ENCODE measurements at regions not wholly inside any gene's neighbourhood (a gene's known extent, or its start where the extent isn't known, plus 50 kb on each side); places are given as distances from the start of the nearest gene placed in this dataset.

DNA sequence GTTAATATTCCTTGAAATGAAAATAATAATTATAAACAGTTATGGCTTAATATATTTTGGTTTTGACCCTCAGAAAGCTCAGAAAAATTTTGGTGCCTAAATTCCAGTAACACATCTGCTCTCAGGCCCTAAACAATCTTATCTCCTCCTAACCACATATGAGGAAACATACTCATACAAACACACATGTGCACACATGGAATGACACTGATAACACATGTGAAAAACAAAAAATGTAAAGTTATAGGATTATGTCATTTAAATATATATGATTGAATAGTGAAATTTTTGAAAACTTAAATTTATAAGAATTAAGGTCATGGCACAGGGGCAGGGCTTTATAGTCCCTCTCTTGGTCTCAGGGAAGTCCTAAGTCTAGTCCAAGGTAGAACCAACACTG is 127.2 kb upstream of the TRPC7 start:
- peaks cover 12 to 13% of the 10 kb centered on the region in 2 donors for H3K9me3 Mint-ChIP-seq
- H3K4me3 Mint-ChIP-seq, result no peak overlapping the region
- H3K4me1 ChIP-seq (ENCODE audit: control insufficient read depth, insufficient read depth, low read length), result no peaks in the 10 kb centered on the region
- no peak overlapping the region for H3K4me3 ChIP-seq (ENCODE audit: low read length)
- no peaks in the 10 kb centered on the region for H3K9me3 ChIP-seq (ENCODE audit: control insufficient read depth, insufficient read depth, low read length)
- no peaks in the 10 kb centered on the region for H3K36me3 ChIP-seq (ENCODE audit: control insufficient read depth, insufficient read depth, low read length)
- peaks cover 8% of the 10 kb centered on the region for H3K36me3 Mint-ChIP-seq
- no peaks in the 10 kb centered on the region for H3K27me3 ChIP-seq (ENCODE audit: control insufficient read depth, insufficient read depth, low read length)
- H3K27ac ChIP-seq (ENCODE audit: low read length), result no peak overlapping the region
- DNase-seq, result no peak
- no peaks in the 10 kb centered on the region for H3K4me1 Mint-ChIP-seq
- no peak for TF ChIP-seq CTCF (IDR thresholded peaks at IDR 0.05)
- no peak overlapping the region for H3K27ac Mint-ChIP-seq
- no peaks in the 10 kb centered on the region for H3K27me3 Mint-ChIP-seq (ENCODE audit: low read depth in 2 of 2)
- intact Hi-C loops (cut with micrococcal nuclease), result no loop called here
- ATAC-seq, result no peak

DNA sequence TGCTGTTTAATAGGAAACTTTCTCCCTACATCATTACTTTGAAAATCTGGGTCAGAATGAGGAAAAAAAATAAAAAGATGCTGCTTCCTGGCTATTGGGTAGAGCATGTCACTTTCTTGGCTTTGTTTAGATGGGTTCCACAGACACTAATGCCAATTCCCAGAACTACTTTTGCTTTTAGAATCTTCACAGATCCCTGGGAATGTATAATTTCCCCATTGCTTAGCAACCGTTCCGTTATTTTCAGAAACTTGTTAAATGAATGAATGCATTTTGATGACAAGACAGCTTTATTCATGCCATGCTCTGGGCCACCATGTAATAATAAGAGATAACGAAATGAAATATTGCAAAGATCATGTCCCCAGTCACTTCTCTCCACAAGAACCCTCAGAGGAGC is 126.5 kb upstream of the TRPC7 start:
- H3K4me1 Mint-ChIP-seq, result no peaks in the 10 kb centered on the region
- H3K27ac Mint-ChIP-seq, result no peak overlapping the region
- Histone ChIP-seq H3K27ac (ENCODE audit: low read length) (no peak overlapping the region), H3K4me1 (ENCODE audit: control insufficient read depth, insufficient read depth, low read length) (no peaks in the 10 kb centered on the region), H3K9me3 (ENCODE audit: control insufficient read depth, insufficient read depth, low read length) (no peaks in the 10 kb centered on the region), H3K4me3 (ENCODE audit: low read length) (no peak overlapping the region), H3K36me3 (ENCODE audit: control insufficient read depth, insufficient read depth, low read length) (no peaks in the 10 kb centered on the region), H3K27me3 (ENCODE audit: control insufficient read depth, insufficient read depth, low read length) (no peaks in the 10 kb centered on the region)
- H3K9me3 Mint-ChIP-seq, result peaks cover 5 to 9% of the 10 kb centered on the region in 2 donors
- intact Hi-C loops (cut with micrococcal nuclease), result no loop called here
- H3K36me3 Mint-ChIP-seq, result peaks cover under 1% of the 10 kb centered on the region
- TF ChIP-seq CTCF (IDR thresholded peaks at IDR 0.05), result no peak
- ATAC-seq (no peak), DNase-seq (no peak)
- WGBS (ENCODE audit: insufficient coverage), result 81% methylated on average over 3 of the region's 3 CpGs
- no peak overlapping the region for H3K4me3 Mint-ChIP-seq
- no peaks in the 10 kb centered on the region for H3K27me3 Mint-ChIP-seq (ENCODE audit: low read depth in 2 of 2)

GRCh38 chr5:136484808-136485325 is 119.5 kb upstream of the TRPC7 start:
- H3K27ac Mint-ChIP-seq, result no peak overlapping the region

More at GRCh38 chr5:136484808-136485325, 119.5 kb upstream of the TRPC7 start:
- Mint-ChIP-seq H3K4me1 (no peaks in the 10 kb centered on the region), H3K27me3 (ENCODE audit: low read depth in 2 of 2) (no peaks in the 10 kb centered on the region), H3K4me3 (no peak overlapping the region), H3K9me3 (peaks cover 2 to 4% of the 10 kb centered on the region in 2 donors), H3K36me3 (no peaks in the 10 kb centered on the region)
- DNase-seq (no peak), ATAC-seq (no peak)
- H3K27me3 ChIP-seq (ENCODE audit: control insufficient read depth, insufficient read depth, low read length), result no peaks in the 10 kb centered on the region
- H3K36me3 ChIP-seq (ENCODE audit: control insufficient read depth, insufficient read depth, low read length), result no peaks in the 10 kb centered on the region
- H3K27ac ChIP-seq (ENCODE audit: low read length), result no peak overlapping the region
- H3K4me3 ChIP-seq (ENCODE audit: low read length), result no peak overlapping the region
- WGBS (ENCODE audit: insufficient coverage), result 92% methylated on average over 2 of the region's 3 CpGs
- no peaks in the 10 kb centered on the region for H3K4me1 ChIP-seq (ENCODE audit: control insufficient read depth, insufficient read depth, low read length)
- TF ChIP-seq CTCF (IDR thresholded peaks at IDR 0.05), result no peak
- no peaks in the 10 kb centered on the region for H3K9me3 ChIP-seq (ENCODE audit: control insufficient read depth, insufficient read depth, low read length)
- intact Hi-C loops (cut with micrococcal nuclease), result no loop called here

Data from natural killer cell (primary cell).